ENCODE measurements at regions not wholly inside any gene's neighbourhood (a gene's known extent, or its start where the extent isn't known, plus 50 kb on each side); places are given as distances from the start of the nearest gene placed in this dataset.
"Not testable (repeated sequence)": the region's sequence is repeated elsewhere in the genome, so short reads cannot be mapped to it uniquely, and the experiment has no call there.

GRCh38 chr2:52498077-52498750, 1269.4 kb upstream of the CHAC2 start:
- DNase-seq (ENCODE audit: low read depth), result no peak
- TF ChIP-seq CTCF (IDR thresholded peaks at IDR 0.05; ENCODE audit: low read length, missing control alignments), result no peak

GRCh38 chr2:52495816-52496215, 1271.8 kb upstream of the CHAC2 start:
- H3K4me3 ChIP-seq (replicated peaks; ENCODE audit: low read depth, low read length), result no peak overlapping the region
- TF ChIP-seq CTCF (IDR thresholded peaks at IDR 0.05; ENCODE audit: low read length, missing control alignments), result no peak
- no peak for DNase-seq (ENCODE audit: low read depth)

More at GRCh38 chr2:52498077-52498750, 1269.4 kb upstream of the CHAC2 start:
- H3K4me3 ChIP-seq (replicated peaks; ENCODE audit: low read depth, low read length), result no peak overlapping the region

- no peak overlapping the region for H3K4me3 ChIP-seq (replicated peaks; ENCODE audit: low read depth, low read length)
- TF ChIP-seq CTCF (IDR thresholded peaks at IDR 0.05; ENCODE audit: low read length, missing control alignments), result no peak
- DNase-seq (ENCODE audit: low read depth), result no peak
Measured at GRCh38 chr2:52477166-52477565, 1290.4 kb upstream of the CHAC2 start.

GRCh38 chr2:52475590-52475989, 1292.0 kb upstream of the CHAC2 start:
- DNase-seq (ENCODE audit: low read depth), result no peak
- no peak overlapping the region for H3K4me3 ChIP-seq (replicated peaks; ENCODE audit: low read depth, low read length)
- TF ChIP-seq CTCF (IDR thresholded peaks at IDR 0.05; ENCODE audit: low read length, missing control alignments), result no peak

- no peak for DNase-seq (ENCODE audit: low read depth)
- no peak overlapping the region for H3K4me3 ChIP-seq (replicated peaks; ENCODE audit: low read depth, low read length)
- TF ChIP-seq CTCF (IDR thresholded peaks at IDR 0.05; ENCODE audit: low read length, missing control alignments), result no peak
Measured at GRCh38 chr2:52474091-52474490, 1293.5 kb upstream of the CHAC2 start.

- TF ChIP-seq CTCF (IDR thresholded peaks at IDR 0.05; ENCODE audit: low read length, missing control alignments), result no peak
- H3K4me3 ChIP-seq (replicated peaks; ENCODE audit: low read depth, low read length), result no peak overlapping the region
- no peak for DNase-seq (ENCODE audit: low read depth)
Measured at GRCh38 chr2:52473526-52473925, 1294.1 kb upstream of the CHAC2 start.

- not testable (repeated sequence) for H3K4me3 ChIP-seq (replicated peaks; ENCODE audit: low read depth, low read length); DNase-seq (ENCODE audit: low read depth)
Measured at GRCh38 chr2:52470457-52470856, 1297.1 kb upstream of the CHAC2 start.
